GM12878 (cell line): ENCODE measurements at regions not wholly inside any gene's neighbourhood (a gene's known extent, or its start where the extent isn't known, plus 50 kb on each side); places are given as distances from the start of the nearest gene placed in this dataset.

Experiments
- ATAC-seq: fragments of 200-7000 bp; cut with Tn5 transposase; 3 replicates; pipeline ENCODE4 v1.9.1; 2020; ENCODE audit warnings: mild to moderate bottlenecking, moderate library complexity
- BruUV-seq: library from RNA; stranded (reverse); fragments of 400-500 nt; replicated peaks from 2 replicates; lab custom pipeline; 2021; lab: Mats Ljungman, UMichigan
- CTCF ChIA-PET: fragments of 300-600 bp; sonication (Branson Sonifier 250); formaldehyde crosslinking; extraction: SDS; loops from one replicate; lab custom pipeline; 2021; ENCODE audit warnings: inconsistent platforms; lab: Yijun Ruan, JAX
- POLR2A ChIA-PET: fragments of 350-600 bp; formaldehyde crosslinking; extraction: SDS; loops from one replicate; lab custom pipeline; 2021; ENCODE audit warnings: inconsistent platforms; lab: Charles Lee
- RAD21 ChIA-PET: fragments of 300-600 bp; sonication (Branson Sonifier 250); formaldehyde crosslinking; loops from one replicate; lab custom pipeline; 2023; ENCODE audit warnings: antibody characterized with exemption; ENCODE audit not compliant: unreplicated experiment; lab: Charles Lee
- SMC1A ChIA-PET: fragments of 300-600 bp; sonication (Branson Sonifier 250); formaldehyde crosslinking; loops from one replicate; lab custom pipeline; 2023; ENCODE audit not compliant: unreplicated experiment, uncharacterized antibody; lab: Charles Lee
- DNase-seq: peaks from one replicate; pipeline ENCODE4 v3.0.0-alpha.2; 2011; ENCODE audit warnings: low read depth, low spot score
- FAIRE-seq: peaks from 3 replicates; lab custom pipeline; 2011; peaks lifted over from hg19 to GRCh38; lab: Jason Lieb, UNC
- H2AFZ ChIP-seq: 2 replicates; pipeline ENCODE4 v1.6.0; 2011; ENCODE audit warnings: low read depth, low read length, control low read depth; ENCODE audit not compliant: control insufficient read depth
- H3K27ac ChIP-seq: 2 replicates; pipeline ENCODE4 v1.5.1; 2011; ENCODE audit warnings: control low read depth; ENCODE audit not compliant: control insufficient read depth, insufficient read depth
- H3K27me3 ChIP-seq, 2 experiments: replicated peaks in 1 of 2; 2 replicates each; pipeline versions ENCODE4 v1.6.0 to v1.6.1; 2011; ENCODE audit warnings: low read length in 1 of 2; ENCODE audit not compliant: control insufficient read depth in 2 of 2, insufficient read depth in 2 of 2
- H3K36me3 ChIP-seq, 2 experiments: 2 replicates each; pipeline ENCODE4 v1.5.1; 2011; ENCODE audit warnings: low read length in 1 of 2; ENCODE audit not compliant: control insufficient read depth in 2 of 2, insufficient read depth in 2 of 2
- H3K4me1 ChIP-seq: 2 replicates; pipeline ENCODE4 v1.6.1; 2011; ENCODE audit warnings: mild to moderate bottlenecking, low read length, moderate library complexity, mixed read lengths; ENCODE audit not compliant: control insufficient read depth, insufficient read depth
- H3K4me2 ChIP-seq: 2 replicates; pipeline ENCODE4 v1.6.0; 2011; ENCODE audit warnings: control low read depth; ENCODE audit not compliant: control insufficient read depth, insufficient read depth
- H3K4me3 ChIP-seq: fragments of 200-600 bp; sonication (generic); 2 replicates; pipeline ENCODE4 v1.5.1; 2016
- H3K79me2 ChIP-seq: 2 replicates; pipeline ENCODE4 v1.6.0; 2011; ENCODE audit warnings: low read length; ENCODE audit not compliant: control insufficient read depth, insufficient read depth
- H3K9ac ChIP-seq: 2 replicates; pipeline ENCODE4 v1.8.0; 2011; ENCODE audit warnings: low read length, control low read depth, mixed read lengths; ENCODE audit not compliant: control insufficient read depth, insufficient read depth
- H3K9me3 ChIP-seq: replicated peaks from 3 replicates; pipeline ENCODE4 v1.5.1; 2011; ENCODE audit warnings: mild to moderate bottlenecking, low read length; ENCODE audit not compliant: control insufficient read depth, insufficient read depth
- H4K20me1 ChIP-seq: 2 replicates; pipeline ENCODE4 v1.6.0; 2011; ENCODE audit not compliant: control insufficient read depth, insufficient read depth
- FOXM1 ChIP-seq: IDR thresholded peaks from 2 replicates; pipeline ENCODE4 v1.6.1; 2012; ENCODE audit warnings: low read depth, mild to moderate bottlenecking, inconsistent platforms, low read length, moderate library complexity
- HDGF ChIP-seq: fragments of 450-650 bp; IDR thresholded peaks from 2 replicates; pipeline ENCODE4 v1.6.1; 2016; ENCODE audit warnings: antibody characterized with exemption
- MTA3 ChIP-seq: IDR thresholded peaks from 2 replicates; pipeline ENCODE4 v1.6.1; 2012; ENCODE audit warnings: low read length, inconsistent platforms, borderline replicate concordance
- PAX8 ChIP-seq: fragments of 450-650 bp; IDR thresholded peaks from 2 replicates; pipeline ENCODE4 v1.6.1; 2017; ENCODE audit warnings: mild to moderate bottlenecking, moderate library complexity
- RAD21 ChIP-seq: IDR thresholded peaks from 2 replicates; pipeline ENCODE4 v1.6.1; 2011; ENCODE audit warnings: mild to moderate bottlenecking, low read depth, low read length, moderate library complexity; ENCODE audit not compliant: insufficient read depth
- SIX5 ChIP-seq: IDR thresholded peaks from 2 replicates; pipeline ENCODE4 v1.6.1; 2011; ENCODE audit warnings: mild to moderate bottlenecking, low read depth, low read length, moderate library complexity; ENCODE audit not compliant: severe bottlenecking
- ZNF384 ChIP-seq: IDR thresholded peaks from 2 replicates; pipeline ENCODE4 v1.6.1; 2012; ENCODE audit warnings: low read depth, mild to moderate bottlenecking, low read length, improper control_type of control experiment, borderline replicate concordance
- WGBS: methylation state at CpG from one replicate; pipeline ENCODE4 v1.1.6; 2016; ENCODE audit warnings: low lambda C conversion rate; ENCODE audit not compliant: insufficient replicate concordance, insufficient coverage; ENCODE audit errors: missing lambda C conversion rate; 5-methylcytosine and 5-hydroxymethylcytosine counted together
- in situ Hi-C: fragments of 300-500 bp; cut with MboI; formaldehyde crosslinking; loops from 9 replicates; pipeline ENCODE4 v1.14.3; 2018; ENCODE audit warnings: mixed read lengths
- intact Hi-C: fragments of 100-400 bp; cut with micrococcal nuclease; formaldehyde crosslinking; loops from one replicate; pipeline ENCODE4 v1.14.2; 2022; ENCODE audit not compliant: unreplicated experiment
- TF ChIP-seq, protein P1 (sequence below): fragments of 450-650 bp; IDR thresholded peaks from 2 replicates; pipeline ENCODE4 v1.6.1; 2016; ENCODE audit warnings: mild to moderate bottlenecking

DNA sequence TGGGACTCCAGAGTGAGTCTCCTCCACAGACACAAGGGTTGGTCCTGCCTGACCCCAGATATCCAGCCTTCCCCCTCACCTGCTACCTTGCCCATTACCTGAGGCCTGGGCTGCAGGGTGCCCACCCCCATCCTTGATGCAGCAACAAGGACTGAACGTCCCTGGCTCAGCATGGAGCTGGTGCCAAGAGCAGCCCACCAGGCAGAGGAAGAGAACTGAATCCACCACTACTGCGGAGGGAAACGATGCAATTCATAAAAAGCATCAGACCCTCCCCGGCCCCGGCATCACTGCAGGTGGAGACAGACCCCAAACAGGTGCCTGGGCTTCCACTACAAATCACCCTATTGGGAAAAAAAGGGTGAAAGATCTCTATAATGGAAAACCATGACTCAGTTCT is 131.0 kb upstream of the TNRC6C start:
- H3K4me1 ChIP-seq, result no peaks in the 10 kb centered on the region
- no peaks in the 10 kb centered on the region for H3K79me2 ChIP-seq
- intact Hi-C loops (no loop called here), in situ Hi-C loops (no loop called here)
- H3K27me3 ChIP-seq, result no peaks in the 10 kb centered on the region
- POLR2A ChIA-PET, result no interaction called here
- RAD21 ChIA-PET, result no interaction called here
- no peak overlapping the region for H3K4me2 ChIP-seq
- DNase-seq (no peak), ATAC-seq (no peak), FAIRE-seq (no peak)
- SMC1A ChIA-PET, result interaction anchor here (1.1 to 1.3 kb wide), 2 partner anchors 12 to 191 kb away, joined by 3 to 4 read pairs; no protein-coding TSS in a partner anchor
- no peak overlapping the region for H3K9ac ChIP-seq
- H4K20me1 ChIP-seq, result no peaks in the 10 kb centered on the region
- no TSS peak for BruUV-seq
- CTCF ChIA-PET, result interaction anchor here (0.6 kb wide), 1 partner anchor 394 kb away, joined by 3 read pairs; no protein-coding TSS in a partner anchor
- TF ChIP-seq RAD21 (no peak), MTA3 (no peak), HDGF (no peak), PAX8 (no peak), SIX5 (no peak), ZNF384 (no peak), FOXM1 (no peak)
- TF ChIP-seq, protein P1, sequence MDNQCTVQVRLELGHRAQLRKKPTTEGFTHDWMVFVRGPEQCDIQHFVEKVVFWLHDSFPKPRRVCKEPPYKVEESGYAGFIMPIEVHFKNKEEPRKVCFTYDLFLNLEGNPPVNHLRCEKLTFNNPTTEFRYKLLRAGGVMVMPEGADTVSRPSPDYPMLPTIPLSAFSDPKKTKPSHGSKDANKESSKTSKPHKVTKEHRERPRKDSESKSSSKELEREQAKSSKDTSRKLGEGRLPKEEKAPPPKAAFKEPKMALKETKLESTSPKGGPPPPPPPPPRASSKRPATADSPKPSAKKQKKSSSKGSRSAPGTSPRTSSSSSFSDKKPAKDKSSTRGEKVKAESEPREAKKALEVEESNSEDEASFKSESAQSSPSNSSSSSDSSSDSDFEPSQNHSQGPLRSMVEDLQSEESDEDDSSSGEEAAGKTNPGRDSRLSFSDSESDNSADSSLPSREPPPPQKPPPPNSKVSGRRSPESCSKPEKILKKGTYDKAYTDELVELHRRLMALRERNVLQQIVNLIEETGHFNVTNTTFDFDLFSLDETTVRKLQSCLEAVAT, result no peak
- H2AFZ ChIP-seq, result no peak overlapping the region
- H3K36me3 ChIP-seq, result no peaks in the 10 kb centered on the region
- 45% methylated on average over 5 of the region's 5 CpGs for WGBS
- H3K9me3 ChIP-seq, result no peaks in the 10 kb centered on the region
- H3K4me3 ChIP-seq, result no peak overlapping the region
- no peak overlapping the region for H3K27ac ChIP-seq
